NCI-H146 (cell line): ENCODE measurements at regions not wholly inside any gene's neighbourhood (a gene's known extent, or its start where the extent isn't known, plus 50 kb on each side); places are given as distances from the start of the nearest gene placed in this dataset.
"Not testable (repeated sequence)": the region's sequence is repeated elsewhere in the genome, so short reads cannot be mapped to it uniquely, and the experiment has no call there.

Experiments
- DNase-seq: peaks from one replicate; lab custom pipeline; 2025; lab: John Stamatoyannopoulos, UW

GRCh38 chr3:190192739-190193138, 72.0 kb upstream of the P3H2 start:
- no peak for DNase-seq

- no peak for DNase-seq
Measured at GRCh38 chr3:190192087-190192486, 71.4 kb upstream of the P3H2 start.

- no peak for DNase-seq
Measured at GRCh38 chr3:190188197-190188596, 67.5 kb upstream of the P3H2 start.

- DNase-seq, result peak; percentile 53
Measured at GRCh38 chr3:190183121-190183520, 62.4 kb upstream of the P3H2 start.

- DNase-seq, result no peak
Measured at GRCh38 chr3:190182418-190183043, 61.8 kb upstream of the P3H2 start.

- DNase-seq, result no peak
Measured at GRCh38 chr3:190180268-190180667, 59.6 kb upstream of the P3H2 start.

- peak; percentile 12 for DNase-seq
Measured at GRCh38 chr3:190178779-190179178, 58.1 kb upstream of the P3H2 start.

- DNase-seq, result not testable (repeated sequence)
Measured at GRCh38 chr3:190176933-190177525, 56.3 kb upstream of the P3H2 start.

GRCh38 chr3:190176106-190176505, 55.4 kb upstream of the P3H2 start:
- DNase-seq, result not testable (repeated sequence)

GRCh38 chr3:190175490-190175889, 54.8 kb upstream of the P3H2 start:
- DNase-seq, result no peak

- DNase-seq, result no peak
Measured at GRCh38 chr3:190174471-190174870, 53.8 kb upstream of the P3H2 start.

GRCh38 chr3:190173426-190173825, 52.7 kb upstream of the P3H2 start:
- no peak for DNase-seq

- DNase-seq, result no peak
Measured at GRCh38 chr3:190172751-190173150, 52.1 kb upstream of the P3H2 start.
